CD4-positive, alpha-beta T cell treated with Interferon alpha-2 for 1 hour (primary cell): ENCODE measurements at regions not wholly inside any gene's neighbourhood (a gene's known extent, or its start where the extent isn't known, plus 50 kb on each side); places are given as distances from the start of the nearest gene placed in this dataset.

Experiments used
- DNase-seq, 2 donors: peaks; one replicate each; pipeline ENCODE4 v3.0.0-alpha.2; 2020 to 2022

GRCh38 chr15:81473946-81474345 is 99.9 kb upstream of the TMC3 start:
- no peak for DNase-seq

- no peak for DNase-seq
Observed at GRCh38 chr15:81473177-81473576, 99.2 kb upstream of the TMC3 start.

- no peak for DNase-seq
Observed at GRCh38 chr15:81471151-81471550, 97.1 kb upstream of the TMC3 start.

GRCh38 chr15:81469154-81469553 is 95.1 kb upstream of the TMC3 start:
- DNase-seq = no peak

GRCh38 chr15:81466741-81467140 is 92.7 kb upstream of the TMC3 start:
- no peak for DNase-seq

- no peak for DNase-seq
Observed at GRCh38 chr15:81454024-81454423, 80.0 kb upstream of the TMC3 start.

- no peak for DNase-seq
Observed at GRCh38 chr15:81450721-81451120, 76.7 kb upstream of the TMC3 start.

- no peak for DNase-seq
Observed at GRCh38 chr15:81449836-81450474, 75.9 kb upstream of the TMC3 start.

- no peak for DNase-seq
Observed at GRCh38 chr15:81443040-81443820, 69.2 kb upstream of the TMC3 start.

- no peak for DNase-seq
Observed at GRCh38 chr15:81442454-81442853, 68.4 kb upstream of the TMC3 start.

GRCh38 chr15:81434851-81435250 is 60.8 kb upstream of the TMC3 start:
- no peak for DNase-seq

GRCh38 chr15:81433462-81433861 is 59.4 kb upstream of the TMC3 start:
- DNase-seq = no peak

GRCh38 chr15:81432179-81432578 is 58.2 kb upstream of the TMC3 start:
- DNase-seq = no peak

- no peak for DNase-seq
Observed at GRCh38 chr15:81427176-81427575, 53.2 kb upstream of the TMC3 start.

GRCh38 chr15:81425905-81426304 is 51.9 kb upstream of the TMC3 start:
- DNase-seq = no peak
